Neuron (in vitro differentiated cells): ENCODE measurements at regions not wholly inside any gene's neighbourhood (a gene's known extent, or its start where the extent isn't known, plus 50 kb on each side); places are given as distances from the start of the nearest gene placed in this dataset.
"Not testable (repeated sequence)": the region's sequence is repeated elsewhere in the genome, so short reads cannot be mapped to it uniquely, and the experiment has no call there.

Experiments
- H2AFZ ChIP-seq: one replicate; pipeline ENCODE4 v1.6.1; 2013; ENCODE audit warnings: low read depth, mild to moderate bottlenecking, inconsistent platforms, low read length, moderate library complexity
- H3K27me3 ChIP-seq: one replicate; pipeline ENCODE4 v1.6.1; 2013; ENCODE audit warnings: low read length; ENCODE audit not compliant: insufficient read depth
- H3K36me3 ChIP-seq: one replicate; pipeline ENCODE4 v1.6.1; 2013; ENCODE audit warnings: low read length; ENCODE audit not compliant: insufficient read depth
- H3K4me1 ChIP-seq: one replicate; pipeline ENCODE4 v1.6.1; 2013; ENCODE audit warnings: low read length; ENCODE audit not compliant: insufficient read depth
- H3K4me3 ChIP-seq: 2 replicates; pipeline ENCODE4 v1.5.1; 2013; ENCODE audit warnings: mild to moderate bottlenecking, low read length, moderate library complexity
- H3K9me3 ChIP-seq: one replicate; pipeline ENCODE4 v1.6.1; 2013; ENCODE audit warnings: low read length

DNA sequence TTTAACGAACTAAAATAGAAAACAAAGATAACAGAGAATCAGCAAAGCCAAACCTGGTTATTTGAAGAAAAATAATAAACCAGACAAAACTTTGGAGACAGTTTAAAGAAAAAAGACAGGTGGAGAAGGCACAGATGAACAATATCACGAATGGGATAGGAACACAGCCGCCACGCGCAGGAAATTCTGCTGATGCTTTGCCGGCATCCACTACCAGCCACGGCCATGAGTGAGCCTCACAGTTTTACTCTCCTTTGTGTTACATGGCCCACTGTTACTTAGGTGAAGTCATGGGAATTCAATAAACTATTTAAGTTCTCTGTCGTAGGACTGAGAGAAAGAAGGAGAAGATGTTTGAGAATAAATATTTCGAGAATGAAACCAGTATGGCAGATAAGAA lies 503.4 kb downstream of the TTLL7 start:
- Histone ChIP-seq H2AFZ (no peak overlapping the region), H3K4me1 (no peaks in the 10 kb centered on the region), H3K36me3 (no peaks in the 10 kb centered on the region), H3K4me3 (no peak overlapping the region), H3K27me3 (no peaks in the 10 kb centered on the region), H3K9me3 (no peaks in the 10 kb centered on the region)

DNA sequence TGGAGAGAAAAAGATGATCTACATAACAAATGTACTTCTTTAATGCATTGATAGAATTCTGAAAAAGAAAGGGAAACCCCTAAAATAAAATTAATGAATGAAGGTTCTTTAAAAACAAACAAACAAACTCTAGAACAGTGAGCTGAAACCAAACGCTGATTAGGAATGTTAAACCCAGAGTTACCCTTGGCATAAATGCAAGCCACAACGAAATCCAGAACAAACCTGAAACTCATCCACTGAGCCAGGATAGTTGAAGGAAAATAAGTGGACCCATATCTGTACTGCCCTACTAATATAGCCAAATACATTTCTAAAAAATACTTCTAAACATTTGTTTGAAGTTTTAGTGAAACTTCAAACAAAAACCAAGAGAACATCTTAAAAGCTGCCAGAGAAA lies 505.3 kb downstream of the TTLL7 start:
- Histone ChIP-seq H3K4me1 (no peaks in the 10 kb centered on the region), H3K9me3 (no peaks in the 10 kb centered on the region), H3K36me3 (no peaks in the 10 kb centered on the region), H3K27me3 (no peaks in the 10 kb centered on the region), H3K4me3 (no peak overlapping the region), H2AFZ (no peak overlapping the region)

- Histone ChIP-seq H3K4me3 (no peak overlapping the region), H3K9me3 (no peaks in the 10 kb centered on the region), H2AFZ (no peak overlapping the region), H3K4me1 (no peaks in the 10 kb centered on the region), H3K27me3 (no peaks in the 10 kb centered on the region), H3K36me3 (no peaks in the 10 kb centered on the region)
Observed at GRCh38 chr1:83491930-83492329, 507.0 kb downstream of the TTLL7 start.

DNA sequence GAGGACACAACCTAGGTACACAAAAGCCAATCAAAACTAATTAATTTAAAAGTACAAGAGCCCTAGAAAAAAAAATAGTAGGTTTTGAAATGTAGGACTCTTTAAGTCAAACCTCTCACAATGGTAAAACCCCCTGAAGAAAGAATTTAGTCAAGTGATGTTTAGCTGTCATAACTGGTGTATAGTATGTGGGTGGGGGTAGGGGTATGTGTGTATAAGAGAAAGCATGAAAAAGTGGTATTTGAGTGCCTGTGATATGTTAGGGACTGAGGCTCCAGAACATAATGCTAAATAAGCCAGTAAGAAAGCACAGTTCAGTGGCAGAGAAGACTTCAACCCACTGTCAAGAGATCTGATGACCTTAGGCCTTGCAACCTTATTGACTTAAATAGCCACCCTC lies 507.9 kb downstream of the TTLL7 start:
- no peaks in the 10 kb centered on the region for H3K36me3 ChIP-seq
- H3K4me3 ChIP-seq: no peak overlapping the region
- H3K27me3 ChIP-seq: no peaks in the 10 kb centered on the region
- no peaks in the 10 kb centered on the region for H3K9me3 ChIP-seq
- no peak overlapping the region for H2AFZ ChIP-seq
- H3K4me1 ChIP-seq: no peaks in the 10 kb centered on the region

DNA sequence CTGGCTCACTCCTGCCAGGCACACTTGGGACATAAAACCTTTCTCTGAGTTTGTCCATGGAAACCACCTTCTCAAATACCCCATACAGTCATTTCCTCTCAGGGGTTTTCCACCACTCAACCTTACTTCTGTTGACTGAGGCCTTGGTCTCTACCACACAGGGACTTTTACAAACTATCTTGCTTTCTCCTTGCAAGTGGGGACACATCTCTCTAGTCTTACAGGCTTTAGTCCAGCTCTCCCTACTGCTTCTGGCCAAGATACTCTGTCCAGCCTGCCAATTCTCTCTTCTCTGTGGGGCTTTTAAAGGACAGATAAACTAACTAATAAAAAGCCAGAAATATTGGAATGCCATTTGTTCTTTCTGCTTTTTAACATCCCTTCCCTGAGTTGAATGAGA lies 510.8 kb downstream of the TTLL7 start:
- not testable (repeated sequence) for H3K4me3 ChIP-seq, H2AFZ ChIP-seq, H3K27me3 ChIP-seq, H3K4me1 ChIP-seq, H3K9me3 ChIP-seq, H3K36me3 ChIP-seq

DNA sequence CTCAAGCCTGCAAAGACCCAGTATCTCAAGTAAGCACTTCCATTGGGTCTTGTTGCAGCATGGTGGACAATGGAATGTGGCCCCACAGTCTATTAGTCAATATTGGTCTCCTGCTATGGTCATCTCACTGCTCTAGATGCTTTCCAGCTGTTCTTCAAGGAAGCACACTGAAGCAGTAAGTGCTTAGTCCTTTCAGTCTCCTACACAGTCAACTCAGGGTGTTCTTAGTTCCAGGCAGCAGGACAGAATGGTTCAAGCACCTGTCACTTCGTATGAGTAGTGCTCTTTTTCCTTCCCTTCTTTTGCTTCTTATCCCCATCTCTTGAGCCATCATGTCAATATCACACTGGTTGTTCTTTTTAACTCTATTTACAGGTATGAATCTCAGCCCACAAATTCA lies 511.5 kb downstream of the TTLL7 start:
- not testable (repeated sequence) for H3K4me3 ChIP-seq, H3K36me3 ChIP-seq, H2AFZ ChIP-seq, H3K9me3 ChIP-seq, H3K4me1 ChIP-seq, H3K27me3 ChIP-seq

DNA sequence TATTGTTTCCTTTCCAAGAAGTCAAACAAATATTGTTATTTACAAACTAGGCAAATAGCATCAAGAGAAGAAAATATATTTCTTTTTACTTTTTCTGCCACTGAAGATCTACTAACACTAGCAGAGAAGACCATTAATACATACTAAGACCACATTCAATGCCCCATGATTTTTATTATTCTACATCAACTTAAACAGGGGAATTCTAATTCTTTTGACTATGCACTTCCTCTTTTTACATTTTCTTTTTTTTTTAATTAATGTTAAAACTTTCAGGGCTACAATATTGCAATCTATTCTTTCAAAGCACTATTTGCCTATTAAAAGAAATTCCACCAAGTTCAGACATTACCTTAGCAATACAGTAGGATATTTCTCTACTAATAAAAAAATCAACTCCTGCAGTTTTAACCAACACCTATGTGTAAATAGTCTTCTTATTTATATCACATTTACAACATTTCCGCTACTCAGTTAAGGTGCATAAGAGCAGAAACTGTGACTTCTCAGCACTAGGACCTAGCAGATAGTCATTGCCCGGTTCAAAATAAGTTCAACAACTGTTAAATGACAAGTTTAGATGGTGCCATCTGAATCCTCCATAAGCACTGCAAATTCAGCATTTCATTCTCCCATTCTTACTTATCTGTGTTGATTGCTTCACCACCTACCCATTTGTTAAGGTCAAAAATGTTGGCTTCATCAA lies 513.5 kb downstream of the TTLL7 start:
- H3K4me3 ChIP-seq, H2AFZ ChIP-seq, H3K36me3 ChIP-seq, H3K4me1 ChIP-seq, H3K27me3 ChIP-seq, H3K9me3 ChIP-seq: not testable (repeated sequence)

DNA sequence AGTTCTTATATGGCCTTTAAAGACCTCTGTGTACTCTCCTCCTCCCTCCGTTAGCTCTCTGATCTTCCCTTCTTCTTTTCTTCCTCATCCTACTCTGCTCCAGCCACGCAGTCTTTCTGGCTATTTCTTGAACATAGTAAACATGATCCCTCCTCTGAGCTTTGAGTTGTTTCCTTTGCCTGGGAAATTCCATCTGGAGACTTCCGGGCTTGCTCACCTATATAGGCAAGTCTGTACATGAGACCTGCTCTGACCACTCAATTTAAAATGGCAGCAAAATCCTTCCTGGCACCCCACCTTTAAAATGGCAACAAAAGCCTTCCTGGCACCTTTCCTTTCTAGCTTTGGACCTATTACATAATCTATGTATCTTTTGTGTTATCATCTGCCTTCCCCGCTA lies 517.6 kb downstream of the TTLL7 start:
- not testable (repeated sequence) for H3K4me1 ChIP-seq, H2AFZ ChIP-seq, H3K9me3 ChIP-seq, H3K4me3 ChIP-seq, H3K27me3 ChIP-seq, H3K36me3 ChIP-seq

DNA sequence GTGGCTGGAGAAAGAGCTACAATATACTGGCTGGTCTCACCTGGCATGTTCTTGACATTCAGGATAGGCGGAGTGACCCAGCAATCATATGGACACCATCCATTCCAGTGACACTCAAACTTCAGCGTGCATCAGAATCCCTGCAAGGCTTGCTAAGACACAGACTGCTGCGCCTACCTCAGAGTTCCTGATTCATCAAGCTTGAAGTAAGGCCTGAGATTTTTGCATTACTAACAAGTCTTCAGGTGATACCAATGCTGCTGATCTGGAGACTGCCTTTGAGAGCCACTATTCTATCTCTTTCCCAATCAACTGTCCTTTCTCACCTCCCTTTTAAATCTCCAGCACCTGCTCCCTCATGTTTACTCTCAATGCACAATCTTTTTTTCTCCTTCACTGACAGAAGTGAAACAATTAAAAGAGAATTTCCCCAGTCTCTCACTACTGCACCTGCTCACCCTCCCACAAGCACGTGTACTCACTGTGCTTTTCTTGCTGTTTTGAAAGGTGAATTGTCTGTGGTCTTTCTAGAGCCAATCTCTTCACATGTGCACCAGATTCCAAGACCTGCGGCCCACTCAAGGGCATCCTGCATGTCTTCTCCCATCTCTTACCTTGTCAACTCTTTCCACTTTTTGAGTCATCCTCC lies 519.2 kb downstream of the TTLL7 start:
- not testable (repeated sequence) for H3K36me3 ChIP-seq, H3K27me3 ChIP-seq, H3K4me1 ChIP-seq, H2AFZ ChIP-seq, H3K4me3 ChIP-seq, H3K9me3 ChIP-seq

DNA sequence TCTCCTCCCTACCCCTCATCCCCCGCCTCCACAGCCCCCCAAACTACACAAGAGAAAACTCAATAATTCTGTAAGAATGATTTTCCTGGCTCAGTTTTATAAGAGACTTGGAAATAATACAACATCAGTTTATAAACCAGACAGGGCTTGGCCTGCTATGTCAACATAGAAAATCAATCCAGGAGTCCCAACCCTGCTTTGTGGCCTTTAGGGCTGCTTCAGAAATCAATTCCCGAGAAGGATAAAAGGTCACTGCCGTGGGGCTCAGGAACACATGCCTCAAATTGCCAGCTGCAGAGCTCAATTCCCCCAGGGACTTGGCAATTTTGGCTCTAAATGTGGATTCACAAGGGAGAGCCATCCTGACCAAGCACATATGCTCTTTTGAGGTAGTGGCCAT lies 520.8 kb downstream of the TTLL7 start:
- H3K9me3 ChIP-seq, H2AFZ ChIP-seq, H3K4me3 ChIP-seq: not testable (repeated sequence)

GRCh38 chr1:83476518-83476917 lies 522.4 kb downstream of the TTLL7 start:
- H3K4me3 ChIP-seq, H3K9me3 ChIP-seq, H3K36me3 ChIP-seq, H2AFZ ChIP-seq, H3K27me3 ChIP-seq, H3K4me1 ChIP-seq: not testable (repeated sequence)

More for the DNA sequence above, 520.8 kb downstream of the TTLL7 start:
- H3K27me3 ChIP-seq, H3K36me3 ChIP-seq, H3K4me1 ChIP-seq: not testable (repeated sequence)

GRCh38 chr1:83474946-83475345 lies 524.0 kb downstream of the TTLL7 start:
- H3K4me1 ChIP-seq, H3K4me3 ChIP-seq, H3K27me3 ChIP-seq, H3K36me3 ChIP-seq, H3K9me3 ChIP-seq, H2AFZ ChIP-seq: not testable (repeated sequence)

- not testable (repeated sequence) for H3K36me3 ChIP-seq, H3K27me3 ChIP-seq, H3K4me3 ChIP-seq, H3K4me1 ChIP-seq, H3K9me3 ChIP-seq, H2AFZ ChIP-seq
Observed at GRCh38 chr1:83473986-83474385, 524.9 kb downstream of the TTLL7 start.

DNA sequence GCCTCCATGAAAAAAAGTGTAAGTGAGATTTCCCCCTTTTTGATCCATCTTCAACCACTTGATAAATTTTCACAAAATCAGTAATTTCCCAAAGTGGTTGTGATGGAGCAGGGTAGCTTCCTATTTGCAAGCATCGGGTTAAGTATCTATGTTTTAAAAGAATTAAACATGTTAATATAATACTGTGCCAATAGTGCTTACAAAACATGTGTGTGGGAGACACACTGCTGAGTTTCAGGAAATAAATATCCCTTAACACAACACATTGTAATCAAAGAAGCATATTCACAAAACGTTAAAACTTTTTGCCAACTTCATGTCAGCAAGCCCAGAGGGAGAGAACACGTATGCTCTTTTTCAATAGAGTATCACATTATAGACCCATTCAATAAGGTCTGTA lies 526.9 kb downstream of the TTLL7 start:
- H2AFZ ChIP-seq, H3K4me1 ChIP-seq: not testable (repeated sequence)

More for the DNA sequence above, 526.9 kb downstream of the TTLL7 start:
- not testable (repeated sequence) for H3K36me3 ChIP-seq, H3K27me3 ChIP-seq, H3K9me3 ChIP-seq, H3K4me3 ChIP-seq
